ENCODE measurements at regions not wholly inside any gene's neighbourhood (a gene's known extent, or its start where the extent isn't known, plus 50 kb on each side); places are given as distances from the start of the nearest gene placed in this dataset.

DNA sequence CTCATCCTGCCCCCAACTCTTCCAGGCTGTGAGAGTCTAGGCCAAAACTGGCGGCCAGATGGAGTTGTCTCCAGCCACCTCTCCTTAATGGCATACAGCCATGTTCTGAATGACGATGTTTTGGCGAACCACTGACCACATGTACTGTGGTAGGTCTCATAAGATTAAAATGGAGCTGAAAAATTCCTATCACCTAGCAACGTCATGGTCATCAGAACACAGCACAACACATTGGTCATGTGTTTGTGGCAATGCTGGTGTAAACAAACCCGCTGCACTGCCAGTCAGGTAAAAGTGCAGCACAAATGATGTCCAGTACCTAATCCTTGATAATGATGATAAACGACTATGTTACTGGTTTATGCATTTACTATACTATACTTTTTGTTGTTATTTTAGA is 290.0 kb upstream of the MKI67 start:
- no peak for FAIRE-seq
- no peak for DNase-seq (ENCODE audit: insufficient read length, low spot score)

DNA sequence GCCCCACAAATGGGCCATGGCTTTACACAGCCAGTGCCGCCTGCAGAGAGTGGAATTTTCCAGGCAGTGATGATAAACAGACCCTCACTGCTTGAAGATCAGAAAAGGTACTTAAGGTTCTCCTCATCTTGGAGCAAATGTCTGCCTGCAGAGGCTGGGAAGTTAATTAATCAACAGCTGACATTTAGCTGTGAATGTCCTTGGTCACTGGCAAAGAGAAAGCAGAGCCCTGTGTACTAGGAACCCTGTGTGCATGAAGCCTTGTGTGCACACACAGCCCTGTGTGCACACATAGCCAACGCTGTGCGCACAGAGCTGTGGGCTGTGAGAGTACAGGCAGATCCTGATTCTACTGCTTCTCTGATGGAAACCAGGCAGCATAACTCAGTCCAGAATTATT is 291.6 kb upstream of the MKI67 start:
- DNase-seq (ENCODE audit: insufficient read length, low spot score) (no peak), FAIRE-seq (no peak)

DNA sequence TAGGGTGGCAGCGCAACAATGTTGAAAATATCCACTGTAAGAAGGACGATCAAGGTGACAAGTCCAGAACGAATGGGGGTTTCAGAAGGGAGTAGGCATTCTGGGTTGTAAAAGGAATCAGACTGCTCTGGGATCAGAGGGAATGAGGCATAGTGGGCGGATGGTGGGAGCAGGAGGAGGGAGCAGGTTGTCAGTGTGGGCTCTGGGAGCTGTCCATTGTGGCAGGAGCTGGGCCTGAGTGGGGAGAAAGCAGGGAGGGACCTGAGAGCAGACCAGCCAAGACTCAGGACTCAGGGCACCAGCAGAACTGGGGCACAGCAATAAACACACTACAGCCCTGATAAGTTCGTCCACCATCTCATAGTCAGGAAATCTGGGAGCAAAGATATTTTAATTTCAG is 292.6 kb upstream of the MKI67 start:
- no peak for DNase-seq (ENCODE audit: insufficient read length, low spot score)

DNA sequence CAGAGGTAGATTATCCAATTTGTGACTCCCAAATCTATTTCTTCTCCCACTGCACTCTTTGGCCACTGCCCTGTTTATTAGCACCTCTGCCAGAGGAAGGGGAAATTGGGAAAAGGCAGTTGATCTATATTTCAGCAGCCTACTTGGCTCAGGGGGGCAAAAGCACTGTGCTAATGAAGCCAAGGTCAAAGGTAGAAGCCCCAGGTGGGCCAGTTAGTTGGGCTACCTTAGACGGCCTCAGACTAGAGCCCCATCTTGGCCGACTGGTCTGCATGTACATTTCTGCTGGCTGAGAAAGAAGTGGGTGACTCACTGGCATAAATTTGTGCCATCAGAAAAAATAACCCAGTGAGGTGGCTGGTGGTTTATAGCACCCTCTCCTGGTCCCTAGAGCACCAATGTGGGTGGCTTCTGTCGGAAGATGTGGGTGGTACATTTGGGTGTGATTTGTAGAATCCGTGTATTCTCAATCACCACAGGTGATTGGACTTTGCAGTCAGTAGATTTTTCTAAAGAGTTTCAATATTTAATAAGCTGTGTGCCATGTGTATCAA is 293.3 kb upstream of the MKI67 start:
- DNase-seq (ENCODE audit: insufficient read length, low spot score) (no peak), FAIRE-seq (no peak)

More for the DNA sequence above, 292.6 kb upstream of the MKI67 start:
- no peak for FAIRE-seq

DNA sequence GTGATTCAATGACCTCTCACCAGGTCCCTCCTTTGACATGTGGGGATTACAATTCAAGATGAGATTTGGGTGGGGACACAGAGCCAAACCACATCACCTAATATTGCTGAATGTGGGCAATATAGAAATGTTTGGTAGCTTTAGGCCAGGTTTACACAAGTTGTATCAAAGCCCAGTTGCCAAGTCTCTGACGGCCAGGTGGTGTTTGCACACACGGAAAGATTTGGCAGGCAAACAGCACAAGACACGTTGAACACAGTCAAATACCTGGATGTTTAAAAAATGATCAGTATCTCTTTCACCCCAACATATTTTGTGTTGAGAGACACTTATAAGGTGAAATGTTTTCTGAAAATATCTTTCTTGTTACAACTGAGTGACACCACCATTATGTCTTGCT is 294.4 kb upstream of the MKI67 start:
- FAIRE-seq = no peak
- no peak for DNase-seq (ENCODE audit: insufficient read length, low spot score)

DNA sequence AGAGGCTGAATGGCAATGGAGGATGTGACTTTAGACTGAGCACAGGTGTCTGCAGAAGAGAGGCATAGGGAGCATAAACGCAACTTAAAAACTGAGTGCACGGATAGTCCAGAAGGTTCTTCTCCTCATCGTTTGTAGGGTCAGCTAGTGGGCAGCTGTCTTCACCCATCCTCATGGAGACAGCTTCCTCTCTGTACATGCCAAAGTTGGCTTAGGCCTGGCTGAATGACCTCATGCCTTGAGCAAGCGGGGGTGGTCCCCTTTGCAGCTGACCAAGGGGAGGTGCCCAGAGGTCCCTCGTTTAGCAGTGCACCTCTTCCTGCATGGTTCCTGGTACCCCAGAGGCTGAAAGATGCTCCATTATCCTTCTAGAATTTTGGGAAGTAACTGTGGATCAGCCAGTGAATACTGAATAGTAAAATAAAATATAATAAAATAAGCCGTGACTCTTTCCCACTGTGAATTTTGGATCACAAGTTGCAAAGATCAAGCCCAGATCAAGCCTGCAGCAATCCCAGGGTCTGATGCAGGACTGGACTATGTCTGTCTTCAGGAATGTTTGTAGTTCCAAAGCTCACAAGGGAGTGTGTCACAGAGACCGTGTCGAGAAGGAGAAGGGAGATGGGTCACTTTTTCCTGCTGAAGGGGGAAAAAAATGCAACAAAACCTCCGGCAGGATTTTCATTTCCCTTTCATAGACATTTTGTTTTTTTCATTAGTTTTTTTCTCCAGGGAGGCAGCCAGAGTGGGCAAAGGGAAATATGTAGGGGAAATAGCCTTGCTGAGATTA is 295.3 kb upstream of the MKI67 start:
- no peak for FAIRE-seq

DNA sequence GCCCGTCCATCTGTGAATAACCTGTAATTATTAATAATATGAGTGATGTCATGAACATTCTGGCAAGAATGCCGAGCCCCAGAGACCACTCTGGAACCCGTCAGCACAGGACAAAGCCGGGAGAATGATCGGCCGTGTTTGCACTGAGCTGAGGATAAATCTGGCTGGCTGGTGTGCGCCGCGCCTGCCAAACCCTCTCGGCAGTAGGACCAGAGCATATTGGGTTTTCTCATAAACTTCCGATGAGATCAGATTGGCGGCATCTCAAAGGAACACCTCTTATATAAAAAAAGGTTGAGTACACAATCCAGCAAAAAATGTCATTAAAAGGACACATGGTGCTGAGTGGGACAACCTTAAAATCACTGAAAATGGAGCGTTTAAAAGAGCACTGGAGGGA is 296.0 kb upstream of the MKI67 start:
- no peak for DNase-seq (ENCODE audit: insufficient read length, low spot score)
- no peak for FAIRE-seq

More for the DNA sequence above, 295.3 kb upstream of the MKI67 start:
- no peak for DNase-seq (ENCODE audit: insufficient read length, low spot score)

DNA sequence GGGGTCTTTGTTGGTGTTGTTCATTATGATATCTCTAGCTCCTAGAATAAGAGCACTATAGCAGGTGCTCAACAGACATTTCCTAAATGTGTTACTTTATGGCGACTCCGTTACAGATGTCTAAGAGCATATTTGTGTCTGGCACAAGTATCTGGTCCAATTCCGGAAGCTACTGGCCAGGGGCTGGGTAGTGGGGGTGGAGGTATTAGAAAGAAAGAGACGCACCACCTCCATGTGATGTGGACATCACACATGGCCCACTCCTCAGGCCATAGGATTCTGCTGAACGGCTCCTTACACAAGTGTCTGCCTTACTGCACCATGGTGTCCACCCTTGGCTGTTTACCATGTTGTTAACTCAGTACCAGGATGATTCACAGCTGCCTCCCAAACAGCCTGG is 296.8 kb upstream of the MKI67 start:
- FAIRE-seq = no peak
- no peak for DNase-seq (ENCODE audit: insufficient read length, low spot score)

DNA sequence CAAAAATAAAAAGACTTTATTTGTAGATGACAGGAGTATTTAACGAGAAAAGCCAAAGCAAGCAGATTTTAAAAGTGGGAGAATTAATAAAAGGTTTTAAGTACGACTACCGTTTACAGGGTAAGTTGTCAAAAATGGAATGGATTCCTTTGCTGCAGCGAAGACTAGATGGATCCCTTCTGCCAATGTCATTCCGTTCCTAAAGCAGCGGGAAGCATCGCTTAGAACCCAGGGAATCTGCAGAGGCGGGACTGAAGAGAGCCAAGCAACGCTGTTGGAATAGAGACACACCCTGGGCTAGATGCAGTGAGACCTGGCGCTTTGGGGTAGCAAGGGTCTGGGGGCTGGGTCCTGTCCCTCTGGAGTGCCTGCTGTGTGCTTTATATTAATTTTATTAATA is 303.1 kb upstream of the MKI67 start:
- FAIRE-seq (no peak), DNase-seq (ENCODE audit: insufficient read length, low spot score) (no peak)

DNA sequence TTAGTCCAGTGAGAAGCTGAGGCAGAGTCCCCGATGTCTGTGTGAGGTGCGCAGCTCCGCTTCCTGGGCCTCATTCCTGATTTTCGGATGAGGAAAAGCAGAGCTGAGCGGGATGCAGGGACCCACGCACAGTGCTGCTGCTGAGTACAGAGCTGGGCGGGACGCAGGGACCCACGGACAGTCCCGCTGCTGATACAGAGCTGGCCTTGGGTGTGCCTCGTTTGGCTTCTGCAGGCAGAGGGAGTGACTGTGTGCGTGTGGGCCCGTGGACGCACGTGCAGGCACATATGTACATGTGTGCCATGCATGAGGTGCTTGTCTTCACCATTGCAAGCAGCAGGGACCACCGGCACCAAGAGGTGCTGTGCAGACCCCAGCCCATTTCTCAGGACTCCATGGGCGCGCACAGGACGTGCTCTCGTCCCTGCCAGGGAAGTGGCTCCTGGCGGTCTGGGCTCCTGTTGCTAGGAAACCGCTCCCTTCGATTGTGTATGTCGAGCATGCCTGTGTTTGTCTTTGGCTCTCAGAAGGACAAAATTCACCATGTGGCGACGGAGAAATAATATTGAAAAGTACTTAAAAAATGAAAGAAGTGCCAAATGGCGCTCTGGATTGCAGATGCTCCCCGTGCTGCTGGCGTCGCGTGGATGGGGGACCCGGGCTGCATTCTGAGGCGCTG is 303.8 kb upstream of the MKI67 start:
- FAIRE-seq (no peak), DNase-seq (ENCODE audit: insufficient read length, low spot score) (no peak)

DNA sequence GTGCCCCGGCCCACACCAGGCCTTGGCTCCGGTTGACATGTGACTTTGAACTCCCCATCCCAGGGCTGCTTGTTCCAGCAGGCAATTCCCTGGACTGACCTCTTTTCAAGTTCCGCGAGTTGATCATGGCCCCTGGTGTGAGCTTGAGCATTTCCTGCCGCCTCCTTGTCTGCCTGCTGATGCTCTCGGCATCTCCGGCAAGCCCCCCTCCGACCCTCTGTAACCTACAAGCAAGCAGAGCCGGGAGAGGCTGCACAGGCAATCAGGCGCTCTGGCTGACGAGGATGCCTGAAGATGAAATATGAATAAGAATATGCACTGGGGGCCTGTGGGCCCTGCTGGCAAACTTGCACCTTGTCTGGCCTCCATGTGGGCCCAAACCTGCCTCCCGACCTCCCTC is 304.9 kb upstream of the MKI67 start:
- DNase-seq (ENCODE audit: insufficient read length, low spot score) (no peak), FAIRE-seq (no peak)

DNA sequence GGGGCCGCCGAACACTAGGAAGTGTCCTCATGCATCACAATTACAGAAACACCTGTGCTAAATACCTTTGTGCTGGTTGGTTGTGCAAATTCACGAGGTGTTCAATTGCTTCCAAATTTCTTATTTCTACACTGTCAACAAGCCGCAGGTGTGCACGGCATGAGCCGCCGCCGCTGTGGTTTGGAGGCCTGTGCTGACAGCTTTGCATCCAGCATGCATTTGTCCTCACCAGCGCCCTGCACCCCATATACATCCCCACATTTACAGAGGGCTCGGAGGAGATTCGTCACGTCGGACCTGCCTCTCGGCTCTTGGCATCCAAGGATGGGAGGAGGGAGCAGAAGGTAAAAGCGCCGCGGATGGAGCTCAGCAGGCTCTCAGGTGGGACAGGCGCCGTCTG is 305.3 kb upstream of the MKI67 start:
- FAIRE-seq (no peak), DNase-seq (ENCODE audit: insufficient read length, low spot score) (no peak)

DNA sequence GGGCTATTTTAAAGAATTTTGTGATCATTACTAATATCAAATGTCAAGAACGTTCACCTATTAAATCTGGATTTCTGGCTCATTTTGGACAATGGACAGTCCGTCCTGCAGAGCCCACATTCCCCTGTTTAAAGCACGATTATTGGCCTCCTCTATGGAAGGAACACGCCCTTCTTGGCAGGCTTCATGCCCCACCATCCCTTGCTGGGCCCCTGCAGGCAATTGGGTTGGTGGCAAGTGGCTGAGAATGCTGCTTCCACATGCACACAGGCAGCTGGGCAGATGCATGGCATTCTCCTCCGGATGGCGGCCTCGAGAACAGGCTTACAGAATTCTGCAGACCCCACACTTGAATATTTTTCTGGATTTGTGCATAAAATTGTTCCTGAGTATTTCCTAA is 305.8 kb upstream of the MKI67 start:
- FAIRE-seq (no peak), DNase-seq (ENCODE audit: insufficient read length, low spot score) (no peak)

DNA sequence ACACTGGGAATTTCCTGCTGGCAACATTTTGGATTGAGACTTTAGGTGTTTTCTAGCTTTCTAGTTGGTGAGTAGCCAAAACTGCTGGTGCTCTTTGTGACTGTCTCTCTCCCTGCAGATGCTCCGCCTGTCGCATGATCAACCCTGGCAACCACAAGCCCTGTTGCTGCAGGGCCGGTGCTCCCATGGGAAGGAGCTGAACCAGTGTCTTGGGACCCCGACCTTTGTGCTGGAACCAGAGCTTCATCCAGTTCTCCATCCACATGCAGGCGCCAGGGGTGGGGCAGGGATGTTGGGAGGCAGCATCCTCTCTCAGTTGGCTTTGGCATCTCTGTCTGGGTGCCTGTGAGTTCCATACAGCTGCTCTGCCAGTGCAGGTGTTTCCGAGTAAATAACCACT is 306.2 kb upstream of the MKI67 start:
- FAIRE-seq (no peak), DNase-seq (ENCODE audit: insufficient read length, low spot score) (no peak)

DNA sequence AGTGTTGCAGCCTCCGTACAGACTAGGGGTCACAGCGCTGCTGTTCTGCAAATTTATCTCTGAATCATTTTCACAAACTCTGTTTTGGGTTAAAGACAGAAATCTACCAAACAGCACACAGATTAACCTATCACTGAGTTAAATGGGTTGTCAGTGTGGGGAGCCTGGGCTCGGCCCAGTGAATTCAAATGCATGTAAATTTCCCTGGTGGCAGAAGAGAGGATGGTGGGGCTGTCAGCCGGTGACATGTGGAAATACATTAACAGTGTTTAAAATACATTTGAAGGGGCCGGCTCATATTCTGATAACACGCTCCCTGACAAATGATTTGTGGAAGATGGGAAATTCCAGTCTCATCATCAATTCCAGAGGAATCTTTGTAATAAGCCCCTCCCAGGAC is 309.6 kb upstream of the MKI67 start:
- DNase-seq (ENCODE audit: insufficient read length, low spot score) = no peak
- no peak for FAIRE-seq

DNA sequence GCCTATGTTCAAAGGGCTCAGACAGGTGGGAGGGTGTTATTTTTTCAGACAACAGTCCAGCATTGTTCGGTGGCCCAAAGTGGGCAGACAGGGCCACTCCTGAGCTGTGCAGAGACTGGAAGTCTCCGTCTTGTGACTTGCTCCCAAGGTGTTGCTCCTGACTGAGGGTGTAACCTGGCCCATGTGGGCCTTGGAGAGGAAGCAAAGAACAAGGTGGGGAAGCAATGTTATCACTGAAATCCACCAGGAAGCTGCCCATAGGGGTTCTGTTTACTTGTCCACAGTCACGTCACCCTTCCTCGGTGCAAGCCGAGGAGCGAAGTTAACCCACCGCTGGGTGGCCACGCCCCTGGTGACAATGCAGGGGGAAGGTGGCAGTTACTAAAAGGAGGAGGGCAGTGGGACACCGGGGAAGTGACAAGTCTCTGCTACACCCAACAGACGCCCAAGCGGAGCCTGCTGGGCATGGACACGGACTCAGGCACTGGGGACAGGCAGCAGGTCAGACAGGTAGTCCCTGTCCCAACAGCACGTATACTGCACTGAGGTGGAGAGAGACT is 311.6 kb upstream of the MKI67 start:
- DNase-seq (ENCODE audit: insufficient read length, low spot score) = no peak
- FAIRE-seq = no peak

DNA sequence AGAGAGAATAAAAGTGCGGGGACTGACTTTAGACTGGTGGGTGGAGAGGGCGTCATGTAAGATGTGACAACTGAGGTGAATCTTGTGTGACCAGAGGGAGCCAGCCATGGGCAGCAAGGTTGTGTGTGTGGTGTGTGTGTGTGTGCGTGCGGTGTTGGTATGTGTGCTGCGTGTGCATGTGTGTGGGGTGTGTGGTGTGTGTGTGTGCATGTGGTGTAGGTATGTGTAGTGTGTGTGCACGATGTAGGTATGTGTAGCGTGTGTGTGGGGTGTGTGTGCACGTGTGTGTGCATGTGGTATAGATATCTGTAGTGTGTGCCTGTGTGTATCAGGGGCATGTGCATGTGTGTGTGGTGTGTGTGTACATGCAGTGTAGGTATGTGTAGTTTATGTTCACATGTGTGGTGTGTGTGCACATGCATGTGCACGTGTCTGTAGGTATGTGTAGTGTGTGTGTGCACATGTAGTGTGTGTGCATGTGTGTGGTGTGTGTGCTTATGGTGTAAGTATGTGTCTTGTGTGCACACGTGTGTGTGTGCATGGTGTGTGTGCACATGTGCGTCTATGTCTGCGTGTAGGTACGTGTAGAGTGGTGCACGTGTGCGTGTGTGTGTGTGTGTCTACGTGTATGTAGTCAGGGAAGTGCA is 312.3 kb upstream of the MKI67 start:
- DNase-seq (ENCODE audit: insufficient read length, low spot score) (no peak), FAIRE-seq (no peak)

DNA sequence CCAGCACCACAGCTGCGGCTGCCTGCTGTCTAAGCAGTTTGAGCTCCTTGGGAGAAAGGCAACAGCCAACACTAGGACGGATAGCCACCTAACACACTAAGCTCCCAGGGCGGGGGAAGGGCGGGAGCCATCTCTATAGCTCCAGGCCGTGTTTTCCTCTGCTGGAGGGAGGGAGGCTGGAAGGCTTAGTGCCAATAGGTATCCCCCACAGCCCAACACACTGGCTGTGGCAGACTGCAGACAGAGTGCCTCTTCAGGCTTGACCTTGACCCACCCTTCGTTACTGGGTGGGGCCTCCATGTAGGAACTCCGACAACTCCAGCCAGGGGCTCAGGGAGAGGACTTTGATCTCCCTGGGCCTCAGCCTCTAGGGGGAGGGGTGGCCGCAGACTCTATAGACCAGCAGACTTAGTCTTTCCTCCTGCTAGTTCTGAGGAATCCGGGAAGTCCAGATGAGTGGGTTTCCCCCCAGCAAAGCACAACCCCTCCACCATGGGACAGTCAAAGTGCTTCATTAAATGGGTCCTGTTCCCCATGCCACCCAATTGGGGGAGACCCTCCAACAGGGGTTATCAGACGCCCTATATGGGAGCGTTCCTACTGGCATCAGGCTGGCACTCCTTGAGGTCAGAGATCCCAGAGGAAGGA is 314.4 kb upstream of the MKI67 start:
- DNase-seq (ENCODE audit: insufficient read length, low spot score) = no peak
- FAIRE-seq = no peak

DNA sequence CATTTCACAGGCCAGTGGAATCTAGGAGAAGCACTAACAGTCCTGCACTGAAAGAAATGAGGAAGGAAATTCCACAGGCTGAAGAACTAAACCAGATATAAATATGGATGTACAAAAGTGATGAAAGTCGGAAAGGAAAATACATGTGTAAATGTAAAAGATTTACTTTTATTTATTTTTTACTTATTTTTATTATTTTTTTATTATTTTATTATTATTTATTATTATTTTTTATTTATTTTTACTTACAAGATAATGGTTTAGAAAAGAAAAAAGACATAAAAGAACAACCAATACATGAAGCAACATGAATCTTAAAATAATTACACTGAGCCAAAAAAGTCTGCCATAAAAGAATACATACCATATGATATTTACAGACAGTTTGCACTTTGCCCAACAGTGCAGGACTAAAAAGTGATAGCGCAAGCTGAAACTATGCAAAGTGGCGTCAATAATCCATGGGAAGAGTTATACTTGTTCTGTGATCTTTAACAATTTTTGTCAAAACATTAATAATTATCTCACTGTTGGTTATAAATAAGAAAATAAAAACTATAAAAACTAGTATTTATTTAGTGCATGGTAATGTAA is 317.8 kb upstream of the MKI67 start:
- DNase-seq (ENCODE audit: insufficient read length, low spot score) (no peak), FAIRE-seq (no peak)

DNA sequence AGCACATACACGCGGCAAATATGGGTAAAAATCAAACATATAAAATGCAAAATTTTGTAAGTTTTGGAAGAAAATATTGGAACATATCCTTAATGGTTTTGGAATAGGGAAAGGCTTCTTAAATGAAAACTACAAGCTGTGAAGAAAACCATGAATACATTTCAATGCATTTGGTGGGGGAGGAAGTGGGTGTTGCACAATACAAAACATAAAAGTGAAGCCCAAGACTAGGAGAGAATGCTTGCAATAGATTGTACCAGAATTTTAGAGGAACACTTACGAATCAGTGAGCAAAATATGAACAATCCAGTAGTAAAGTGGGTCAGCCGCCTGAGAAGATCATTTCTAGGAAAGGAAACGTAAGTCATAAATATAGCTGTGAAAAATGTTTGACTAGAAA is 322.6 kb upstream of the MKI67 start:
- DNase-seq (ENCODE audit: insufficient read length, low spot score) (no peak), FAIRE-seq (no peak)

DNA sequence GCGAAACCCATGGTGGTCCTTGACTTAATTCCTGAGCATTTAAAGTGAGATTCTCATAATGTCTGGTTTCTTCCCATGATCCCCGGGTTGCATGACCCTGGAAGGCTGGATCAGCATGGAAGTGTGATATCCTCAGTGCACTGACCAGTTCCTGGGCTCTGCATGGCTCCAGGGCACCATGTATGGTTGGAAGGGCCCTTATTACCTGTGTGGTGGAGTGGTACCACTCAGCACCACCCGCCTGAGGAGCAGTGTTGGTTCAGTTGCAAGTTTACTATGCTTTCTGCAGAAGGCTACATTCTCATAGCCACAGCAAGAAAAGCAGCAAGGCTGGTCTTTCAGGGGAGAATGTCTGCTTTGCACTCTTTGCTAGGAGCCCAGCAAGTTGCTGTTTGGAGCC is 325.7 kb upstream of the MKI67 start:
- no peak for DNase-seq (ENCODE audit: insufficient read length, low spot score)
- FAIRE-seq = no peak
